ENCODE measurements at regions not wholly inside any gene's neighbourhood (a gene's known extent, or its start where the extent isn't known, plus 50 kb on each side); places are given as distances from the start of the nearest gene placed in this dataset.

DNA sequence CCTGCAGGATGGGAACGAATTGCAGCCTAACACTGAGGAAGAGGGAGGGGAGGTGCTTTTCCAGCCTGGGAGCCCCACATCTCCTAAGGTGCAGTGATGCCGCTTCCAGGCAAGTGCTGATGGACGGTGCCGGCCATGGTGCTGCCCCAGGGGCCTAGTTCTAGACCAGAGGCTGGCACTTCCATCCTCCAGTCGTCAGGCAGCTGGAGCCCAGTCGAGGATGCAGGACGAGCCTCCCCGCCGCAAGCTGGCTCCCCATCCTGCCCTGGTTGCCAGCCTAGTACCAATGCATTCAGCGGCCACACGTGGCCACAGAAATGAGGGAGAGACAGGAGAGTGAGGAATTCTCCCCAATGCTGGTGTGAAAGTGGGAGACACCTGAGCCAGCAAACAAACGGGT is 413.5 kb downstream of the ZNF516 start:
- Histone ChIP-seq H3K9me3 (no peaks in the 10 kb centered on the region), H3K27ac (no peak overlapping the region), H3K36me3 (ENCODE audit: low read depth, missing control alignments) (no peaks in the 10 kb centered on the region), H3K27me3 (no peaks in the 10 kb centered on the region), H3K4me1 (no peaks in the 10 kb centered on the region), H3K4me3 (no peak overlapping the region)
- intact Hi-C loops (cut with DNase I; ENCODE audit: low total_unique reads): no loop called here
- DNase-seq: no peak
- 89 to 93% methylated on average over 12 of the region's 12 CpGs for WGBS, 2 donors
- TF ChIP-seq, protein P1, sequence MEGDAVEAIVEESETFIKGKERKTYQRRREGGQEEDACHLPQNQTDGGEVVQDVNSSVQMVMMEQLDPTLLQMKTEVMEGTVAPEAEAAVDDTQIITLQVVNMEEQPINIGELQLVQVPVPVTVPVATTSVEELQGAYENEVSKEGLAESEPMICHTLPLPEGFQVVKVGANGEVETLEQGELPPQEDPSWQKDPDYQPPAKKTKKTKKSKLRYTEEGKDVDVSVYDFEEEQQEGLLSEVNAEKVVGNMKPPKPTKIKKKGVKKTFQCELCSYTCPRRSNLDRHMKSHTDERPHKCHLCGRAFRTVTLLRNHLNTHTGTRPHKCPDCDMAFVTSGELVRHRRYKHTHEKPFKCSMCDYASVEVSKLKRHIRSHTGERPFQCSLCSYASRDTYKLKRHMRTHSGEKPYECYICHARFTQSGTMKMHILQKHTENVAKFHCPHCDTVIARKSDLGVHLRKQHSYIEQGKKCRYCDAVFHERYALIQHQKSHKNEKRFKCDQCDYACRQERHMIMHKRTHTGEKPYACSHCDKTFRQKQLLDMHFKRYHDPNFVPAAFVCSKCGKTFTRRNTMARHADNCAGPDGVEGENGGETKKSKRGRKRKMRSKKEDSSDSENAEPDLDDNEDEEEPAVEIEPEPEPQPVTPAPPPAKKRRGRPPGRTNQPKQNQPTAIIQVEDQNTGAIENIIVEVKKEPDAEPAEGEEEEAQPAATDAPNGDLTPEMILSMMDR (IDR thresholded peaks at IDR 0.05): no peak
- no peak for TF ChIP-seq POLR2A (IDR thresholded peaks at IDR 0.05)

DNA sequence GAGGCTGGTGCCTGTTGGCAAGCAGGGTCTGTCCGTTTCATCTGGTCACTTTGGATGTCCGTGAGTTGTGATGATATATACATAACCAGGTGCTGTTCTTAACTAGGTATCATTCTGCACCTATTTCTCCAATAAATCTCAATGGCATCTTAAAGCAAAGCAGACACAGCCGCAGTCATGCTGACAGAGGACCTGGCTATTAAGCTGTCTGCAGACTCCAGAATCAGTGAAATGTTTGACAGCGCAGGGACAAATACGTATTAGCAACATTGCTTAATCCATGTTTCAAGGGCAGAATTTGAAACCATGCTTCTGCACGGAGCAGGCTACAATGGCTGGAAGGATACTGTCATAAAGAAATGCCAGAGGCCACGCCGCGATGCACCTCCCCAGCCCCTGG is 414.6 kb downstream of the ZNF516 start:
- H3K9me3 ChIP-seq: no peaks in the 10 kb centered on the region
- 91 to 92% methylated on average over 9 of the region's 9 CpGs for WGBS, 2 donors
- no peak overlapping the region for H3K27ac ChIP-seq
- no peaks in the 10 kb centered on the region for H3K36me3 ChIP-seq (ENCODE audit: low read depth, missing control alignments)
- intact Hi-C loops (cut with DNase I; ENCODE audit: low total_unique reads): no loop called here
- H3K27me3 ChIP-seq: no peaks in the 10 kb centered on the region
- DNase-seq: no peak
- H3K4me1 ChIP-seq: no peaks in the 10 kb centered on the region
- no peak overlapping the region for H3K4me3 ChIP-seq
- no peak for TF ChIP-seq POLR2A (IDR thresholded peaks at IDR 0.05)
- TF ChIP-seq, protein P1 (IDR thresholded peaks at IDR 0.05): no peak

DNA sequence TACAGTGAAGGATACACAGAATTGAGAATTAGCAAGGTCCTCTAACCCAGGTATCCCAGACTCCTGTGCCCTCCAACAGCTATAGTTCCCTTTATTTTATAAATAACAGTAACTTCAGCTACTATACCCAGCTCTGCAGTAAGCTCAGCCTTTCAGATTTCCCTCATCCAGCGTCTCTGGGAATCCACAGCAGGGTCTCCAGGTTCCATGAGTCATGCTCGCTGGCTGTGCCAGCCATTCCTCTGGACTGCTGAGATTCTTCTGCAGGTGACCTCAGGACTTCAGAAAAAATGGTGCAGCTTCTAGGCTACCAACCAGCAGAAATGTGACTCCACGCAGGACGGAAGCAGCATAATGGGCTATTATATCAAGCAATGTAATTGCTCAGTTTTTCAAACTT is 419.3 kb downstream of the ZNF516 start:
- WGBS, 2 donors: 84 to 89% methylated on average over 4 of the region's 4 CpGs
- H3K4me1 ChIP-seq: no peaks in the 10 kb centered on the region
- H3K27me3 ChIP-seq: no peaks in the 10 kb centered on the region
- no peaks in the 10 kb centered on the region for H3K36me3 ChIP-seq (ENCODE audit: low read depth, missing control alignments)
- H3K27ac ChIP-seq: no peak overlapping the region
- no peak overlapping the region for H3K4me3 ChIP-seq
- no peaks in the 10 kb centered on the region for H3K9me3 ChIP-seq
- TF ChIP-seq POLR2A (IDR thresholded peaks at IDR 0.05): no peak
- TF ChIP-seq, protein P1 (IDR thresholded peaks at IDR 0.05): no peak
- no peak for DNase-seq
- intact Hi-C loops (cut with DNase I; ENCODE audit: low total_unique reads): no loop called here

DNA sequence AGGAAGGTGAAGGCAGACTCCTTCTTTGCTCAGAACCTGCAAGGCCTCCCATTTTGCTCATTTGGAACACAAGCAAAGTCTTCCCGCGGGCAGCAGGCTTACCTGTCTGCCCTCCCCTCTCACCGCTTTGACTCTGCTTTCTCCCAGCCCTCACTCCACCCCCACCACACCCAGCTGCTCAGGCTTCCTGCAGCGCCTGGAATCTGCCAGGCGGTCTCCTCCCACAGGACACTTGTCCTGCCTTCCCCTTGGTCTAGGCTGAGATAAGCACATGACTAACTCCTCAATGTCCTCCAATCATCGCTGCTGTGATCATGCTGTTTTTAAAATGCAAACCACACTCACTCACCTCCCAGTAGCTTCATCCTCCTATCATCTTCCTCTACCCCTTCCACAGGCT is 430.0 kb downstream of the ZNF516 start:
- Histone ChIP-seq H3K27ac (no peak overlapping the region), H3K4me3 (no peak overlapping the region), H3K36me3 (ENCODE audit: low read depth, missing control alignments) (no peaks in the 10 kb centered on the region), H3K27me3 (no peaks in the 10 kb centered on the region), H3K4me1 (no peaks in the 10 kb centered on the region), H3K9me3 (no peaks in the 10 kb centered on the region)
- WGBS, 2 donors: 40 to 47% methylated on average over 6 of the region's 6 CpGs
- TF ChIP-seq POLR2A (IDR thresholded peaks at IDR 0.05): no peak
- TF ChIP-seq, protein P1 (IDR thresholded peaks at IDR 0.05): no peak
- intact Hi-C loops (cut with DNase I; ENCODE audit: low total_unique reads): no loop called here
- DNase-seq: no peak

DNA sequence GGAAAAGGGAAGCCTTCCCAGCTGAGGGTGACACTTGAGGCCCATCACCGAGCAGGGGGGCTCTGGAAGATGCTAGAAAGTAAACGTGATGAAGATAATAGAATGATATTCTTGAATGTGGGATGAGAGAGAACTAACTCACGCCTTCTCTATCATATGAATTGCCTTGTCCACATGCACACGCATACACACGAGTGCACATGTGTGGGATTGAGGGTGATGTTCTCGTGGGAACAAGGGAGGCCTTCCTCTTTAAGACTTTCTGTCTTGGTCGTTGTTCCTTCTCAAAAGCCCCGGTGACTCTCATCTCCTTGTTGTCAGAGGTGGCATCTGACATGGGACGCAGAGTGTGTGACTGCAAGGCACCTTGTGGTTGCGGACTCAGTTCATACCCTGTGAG is 436.9 kb downstream of the ZNF516 start:
- Histone ChIP-seq H3K9me3 (no peaks in the 10 kb centered on the region), H3K27ac (no peak overlapping the region), H3K4me3 (no peak overlapping the region), H3K27me3 (no peaks in the 10 kb centered on the region), H3K4me1 (peaks cover 3% of the 10 kb centered on the region), H3K36me3 (ENCODE audit: low read depth, missing control alignments) (no peaks in the 10 kb centered on the region)
- intact Hi-C loops (cut with DNase I; ENCODE audit: low total_unique reads): no loop called here
- no peak for TF ChIP-seq POLR2A (IDR thresholded peaks at IDR 0.05)
- TF ChIP-seq, protein P1 (IDR thresholded peaks at IDR 0.05): no peak
- DNase-seq: no peak
- WGBS, 2 donors: 58 to 64% methylated on average over 10 of the region's 10 CpGs
